ENCODE measurements at regions not wholly inside any gene's neighbourhood (a gene's known extent, or its start where the extent isn't known, plus 50 kb on each side); places are given as distances from the start of the nearest gene placed in this dataset.

GRCh38 chr2:187994464-187995331 is 297.0 kb upstream of the GULP1 start:
- TF ChIP-seq CTCF (conservative IDR thresholded peaks at IDR 0.05; ENCODE audit: low read depth, low read length) (no peak), EZH2phosphoT487 (IDR thresholded peaks at IDR 0.05; ENCODE audit: borderline replicate concordance, low read length) (no peak)

All from PC-3 (cell line).